Aorta (tissue), 5 donors: ENCODE measurements at regions not wholly inside any gene's neighbourhood (a gene's known extent, or its start where the extent isn't known, plus 50 kb on each side); places are given as distances from the start of the nearest gene placed in this dataset.

Experiments used
- ATAC-seq: fragments of 200-7000 bp; cut with Tn5 transposase; one replicate; pipeline ENCODE4 v1.9.1; 2022; ENCODE audit warnings: moderate library complexity; ENCODE audit not compliant: low FRiP score
- DNase-seq, 2 donors: peaks; one replicate each; pipeline ENCODE4 v3.0.0-alpha.2; 2020
- H3K27ac ChIP-seq, 2 donors: one replicate each; pipeline ENCODE4 v1.5.1; 2013; ENCODE audit warnings: low read length in 2 of 2, mild to moderate bottlenecking in 2 of 2, moderate library complexity in 2 of 2, control low read depth in 1 of 2, inconsistent platforms in 1 of 2, low read depth in 1 of 2
- H3K27me3 ChIP-seq, 2 donors: one replicate each; pipeline ENCODE4 v1.6.1; 2013; ENCODE audit warnings: control low read depth in 1 of 2, low read length in 1 of 2, mild to moderate bottlenecking in 1 of 2, moderate library complexity in 1 of 2; ENCODE audit not compliant: insufficient read depth in 2 of 2, control insufficient read depth in 1 of 2
- H3K36me3 ChIP-seq, 2 donors: one replicate each; pipeline ENCODE4 v1.6.1; 2013; ENCODE audit warnings: control low read depth in 1 of 2, low read length in 1 of 2, mild to moderate bottlenecking in 1 of 2; ENCODE audit not compliant: insufficient read depth in 2 of 2, control insufficient read depth in 1 of 2
- H3K4me1 ChIP-seq, 2 donors: one replicate each; pipeline ENCODE4 v1.6.1; 2013; ENCODE audit warnings: low read length in 2 of 2, control low read depth in 1 of 2, mild to moderate bottlenecking in 1 of 2, moderate library complexity in 1 of 2; ENCODE audit not compliant: insufficient read depth in 2 of 2, control insufficient read depth in 1 of 2
- H3K4me3 ChIP-seq, 2 donors: one replicate each; pipeline ENCODE4 v1.5.1; 2013; ENCODE audit warnings: low read length in 2 of 2, control low read depth in 1 of 2, mild to moderate bottlenecking in 1 of 2
- H3K9me3 ChIP-seq: one replicate; pipeline ENCODE4 v1.6.1; 2013; ENCODE audit warnings: mild to moderate bottlenecking, low read length; ENCODE audit not compliant: control insufficient read depth
- WGBS, 2 donors: extraction: QIAGEN DNeasy Blood & Tissue Kit; methylation state at CpG; one replicate each; pipeline ENCODE4 v1.1.7; 2013; 5-methylcytosine and 5-hydroxymethylcytosine counted together
- intact Hi-C, 2 donors: fragments of 100-400 bp; cut with DNase I; formaldehyde crosslinking; loops; one replicate each; pipeline versions ENCODE4 v1.14.2 to v1.15.0; 2022
- donor health status: healthy with polysubstance abuse.
- donor health status: Bipolar disorder and iron deficiency.
- donor health status: DM: no; HTN: no; CAD: no.
- donor health status: DM: no; HTN: no; CAD: no.
- donor health status: DM: yes; HTN: yes; CAD: no.

GRCh38 chr5:22911019-22911418, 57.9 kb upstream of the CDH12 start:
- Histone ChIP-seq H3K4me1 (no peaks in the 10 kb centered on the region), H3K27ac (no peak overlapping the region), H3K4me3 (no peak overlapping the region), H3K9me3 (no peaks in the 10 kb centered on the region), H3K27me3 (no peaks in the 10 kb centered on the region), H3K36me3 (no peaks in the 10 kb centered on the region)
- ATAC-seq, result no peak
- no peak for DNase-seq
- intact Hi-C loops, result no loop called here

DNA sequence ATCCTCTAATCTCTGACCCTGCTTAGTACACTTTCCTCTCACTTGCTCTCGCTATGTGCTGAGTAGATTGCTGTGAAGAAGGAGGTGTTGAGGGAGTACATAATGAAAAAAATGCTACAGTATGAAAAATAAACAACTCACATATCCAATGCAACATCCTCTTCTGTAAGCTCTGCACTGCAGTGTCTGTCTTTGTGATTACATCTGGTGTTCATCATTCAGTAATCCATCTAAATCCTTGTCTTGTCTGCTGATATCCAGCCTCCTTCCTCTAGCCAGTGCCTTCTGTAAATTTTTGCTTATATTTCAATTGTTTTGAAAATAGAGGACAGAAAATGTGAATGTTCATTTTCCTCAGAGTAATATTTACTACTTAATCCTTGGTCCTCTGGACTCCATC, 57.4 kb upstream of the CDH12 start:
- intact Hi-C loops, result no loop called here
- no peak for ATAC-seq
- 40 to 57% methylated on average over 1 of the region's 1 CpG for WGBS, 2 donors

DNA sequence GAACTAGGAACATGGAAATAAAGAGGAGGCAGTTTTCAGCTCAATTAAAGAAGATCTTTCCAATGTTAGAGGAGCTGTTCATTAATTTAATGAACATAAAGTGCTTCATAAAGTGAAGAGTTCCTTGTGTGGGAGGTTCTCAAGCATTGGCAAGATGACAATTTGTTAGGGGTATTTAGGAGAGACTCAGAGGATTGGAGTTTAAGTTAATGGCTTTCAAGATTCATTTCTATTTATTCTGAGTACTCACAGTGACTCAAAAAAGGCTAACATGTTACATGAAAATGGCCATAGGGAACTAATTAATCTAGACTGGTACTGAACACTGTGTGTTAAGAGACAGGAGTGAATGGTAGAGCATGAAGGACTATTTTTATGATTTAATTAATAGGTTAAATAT, 55.4 kb upstream of the CDH12 start:
- Histone ChIP-seq H3K4me3 (no peak overlapping the region), H3K36me3 (no peaks in the 10 kb centered on the region), H3K9me3 (no peaks in the 10 kb centered on the region), H3K27ac (no peak overlapping the region), H3K4me1 (no peaks in the 10 kb centered on the region), H3K27me3 (no peaks in the 10 kb centered on the region)
- intact Hi-C loops, result no loop called here
- no peak for ATAC-seq
- DNase-seq, result no peak

More for the DNA sequence above, 57.4 kb upstream of the CDH12 start:
- Histone ChIP-seq H3K4me3 (no peak overlapping the region), H3K4me1 (no peaks in the 10 kb centered on the region), H3K36me3 (no peaks in the 10 kb centered on the region), H3K9me3 (no peaks in the 10 kb centered on the region), H3K27me3 (no peaks in the 10 kb centered on the region), H3K27ac (no peak overlapping the region)
- DNase-seq, result no peak

DNA sequence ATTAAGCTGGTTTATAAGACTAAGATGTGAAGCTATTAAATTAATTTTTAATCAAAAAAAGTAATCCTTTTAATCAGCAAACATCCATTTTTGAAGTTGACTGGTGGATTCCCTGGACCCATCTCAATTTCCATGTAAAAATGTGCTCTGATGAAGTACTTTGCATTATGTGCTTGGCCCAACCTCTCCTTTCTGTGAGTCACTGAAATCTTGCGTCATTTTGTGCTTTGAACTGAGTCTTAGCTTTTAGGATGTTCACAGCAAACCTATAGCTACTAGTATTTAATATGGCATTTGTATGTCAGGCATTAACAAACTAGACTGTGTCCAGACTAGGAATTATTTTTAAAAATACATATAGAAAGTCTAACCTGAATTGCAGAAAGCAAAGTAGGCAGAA, 55.0 kb upstream of the CDH12 start:
- no peak for ATAC-seq
- DNase-seq, result no peak
- Histone ChIP-seq H3K27me3 (no peaks in the 10 kb centered on the region), H3K4me1 (no peaks in the 10 kb centered on the region), H3K27ac (no peak overlapping the region), H3K9me3 (no peaks in the 10 kb centered on the region), H3K36me3 (no peaks in the 10 kb centered on the region), H3K4me3 (no peak overlapping the region)
- 69 to 79% methylated on average over 1 of the region's 1 CpG for WGBS, 2 donors
- intact Hi-C loops, result no loop called here
